Keratinocyte (primary cell): ENCODE measurements at regions not wholly inside any gene's neighbourhood (a gene's known extent, or its start where the extent isn't known, plus 50 kb on each side); places are given as distances from the start of the nearest gene placed in this dataset.

Source experiments
- DNase-seq: peaks from one replicate; pipeline ENCODE4 v3.0.0-alpha.2; 2011; ENCODE audit warnings: low read depth, missing footprints, low spot score
- FAIRE-seq: peaks from 2 replicates; lab custom pipeline; 2011; peaks lifted over from hg19 to GRCh38; lab: Jason Lieb, UNC
- H2AFZ ChIP-seq: 2 replicates; pipeline ENCODE4 v1.6.0; 2012; ENCODE audit warnings: low read length, control low read depth, inconsistent platforms; ENCODE audit not compliant: control insufficient read depth
- H3K27ac ChIP-seq: 2 replicates; pipeline ENCODE4 v1.5.1; 2011; ENCODE audit warnings: low read length; ENCODE audit not compliant: control insufficient read depth, insufficient read depth
- H3K27me3 ChIP-seq: 3 replicates; pipeline ENCODE4 v1.6.0; 2011; ENCODE audit warnings: low read length; ENCODE audit not compliant: control insufficient read depth, insufficient read depth; ENCODE audit errors: extremely low read depth
- H3K36me3 ChIP-seq, 2 experiments: 2 replicates in 1 of 2; 3 replicates in 1 of 2; pipeline ENCODE4 v1.5.1; 2011; ENCODE audit warnings: low read length in 2 of 2, mild to moderate bottlenecking in 1 of 2; ENCODE audit not compliant: control insufficient read depth in 2 of 2, insufficient read depth in 2 of 2; ENCODE audit errors: extremely low read depth in 1 of 2
- H3K4me1 ChIP-seq: 3 replicates; pipeline ENCODE4 v1.5.1; 2011; ENCODE audit warnings: low read length; ENCODE audit not compliant: control insufficient read depth, insufficient read depth; ENCODE audit errors: extremely low read depth
- H3K4me2 ChIP-seq: 3 replicates; pipeline ENCODE4 v1.6.0; 2011; ENCODE audit warnings: low read depth, low read length; ENCODE audit not compliant: control insufficient read depth, insufficient read depth; ENCODE audit errors: extremely low read depth
- H3K4me3 ChIP-seq, 3 experiments: fragments of 200-600 bp in 1 of 3; sonication (generic) in 1 of 3; 2 replicates in 2 of 3; 3 replicates in 1 of 3; pipeline ENCODE4 v1.5.1; 2011 to 2016; ENCODE audit warnings: low read length in 3 of 3, mild to moderate bottlenecking in 3 of 3, control low read depth in 2 of 3, inconsistent platforms in 1 of 3, low read depth in 1 of 3, mixed read lengths in 1 of 3, mixed run types in 1 of 3, moderate library complexity in 1 of 3; ENCODE audit not compliant: control insufficient read depth in 2 of 3, insufficient read depth in 2 of 3; ENCODE audit errors: extremely low read depth in 1 of 3
- H3K79me2 ChIP-seq: 2 replicates; pipeline ENCODE4 v1.6.0; 2012; ENCODE audit warnings: low read length; ENCODE audit not compliant: control insufficient read depth, insufficient read depth
- H3K9ac ChIP-seq: 3 replicates; pipeline ENCODE4 v1.6.0; 2011; ENCODE audit warnings: low read length; ENCODE audit not compliant: control insufficient read depth, insufficient read depth; ENCODE audit errors: extremely low read depth
- H3K9me1 ChIP-seq: 3 replicates; pipeline ENCODE4 v1.6.0; 2011; ENCODE audit warnings: low read length; ENCODE audit not compliant: control insufficient read depth, insufficient read depth; ENCODE audit errors: extremely low read depth
- H3K9me3 ChIP-seq: 2 replicates; pipeline ENCODE4 v1.5.1; 2012; ENCODE audit warnings: low read depth, low read length; ENCODE audit not compliant: control insufficient read depth
- H4K20me1 ChIP-seq: 3 replicates; pipeline ENCODE4 v1.6.0; 2011; ENCODE audit warnings: low read length; ENCODE audit not compliant: control insufficient read depth, insufficient read depth; ENCODE audit errors: extremely low read depth
- EZH2 ChIP-seq: IDR thresholded peaks from one replicate; pipeline ENCODE4 v1.6.1; 2012; ENCODE audit warnings: inconsistent platforms, mild to moderate bottlenecking, low read length, moderate library complexity
- dilution Hi-C: fragments of 300-500 bp; cut with MboI; formaldehyde crosslinking; loops from one replicate; pipeline ENCODE4 v1.7.0; 2020; ENCODE audit warnings: low sequenced_read_pairs; ENCODE audit not compliant: extremely low pct_ligation_motif_present
- TF ChIP-seq, protein P1 (sequence below), 3 experiments: IDR thresholded peaks in 1 of 3; conservative IDR thresholded peaks in 1 of 3; optimal IDR thresholded peaks in 1 of 3; 2 replicates in 2 of 3; 3 replicates in 1 of 3; pipeline versions ENCODE3 to v1.5.1; 2011; ENCODE audit warnings: low read length in 3 of 3, mild to moderate bottlenecking in 3 of 3, moderate library complexity in 2 of 3, control low read depth in 1 of 3, inconsistent platforms in 1 of 3; ENCODE audit not compliant: insufficient read depth in 2 of 3; ENCODE audit errors: extremely low read depth in 1 of 3

- Histone ChIP-seq H3K36me3 (no peaks in the 10 kb centered on the region), H3K79me2 (no peaks in the 10 kb centered on the region), H3K4me1 (no peaks in the 10 kb centered on the region), H3K27ac (no peak overlapping the region), H3K9me1 (no peaks in the 10 kb centered on the region), H3K9ac (no peak overlapping the region), H3K27me3 (no peaks in the 10 kb centered on the region), H3K9me3 (no peaks in the 10 kb centered on the region), H4K20me1 (no peaks in the 10 kb centered on the region), H2AFZ (no peak overlapping the region), H3K4me2 (no peak overlapping the region), H3K4me3 (no peak overlapping the region)
- dilution Hi-C loops: no loop called here
- FAIRE-seq (no peak), DNase-seq (no peak)
- TF ChIP-seq EZH2: no peak
- TF ChIP-seq, protein P1, sequence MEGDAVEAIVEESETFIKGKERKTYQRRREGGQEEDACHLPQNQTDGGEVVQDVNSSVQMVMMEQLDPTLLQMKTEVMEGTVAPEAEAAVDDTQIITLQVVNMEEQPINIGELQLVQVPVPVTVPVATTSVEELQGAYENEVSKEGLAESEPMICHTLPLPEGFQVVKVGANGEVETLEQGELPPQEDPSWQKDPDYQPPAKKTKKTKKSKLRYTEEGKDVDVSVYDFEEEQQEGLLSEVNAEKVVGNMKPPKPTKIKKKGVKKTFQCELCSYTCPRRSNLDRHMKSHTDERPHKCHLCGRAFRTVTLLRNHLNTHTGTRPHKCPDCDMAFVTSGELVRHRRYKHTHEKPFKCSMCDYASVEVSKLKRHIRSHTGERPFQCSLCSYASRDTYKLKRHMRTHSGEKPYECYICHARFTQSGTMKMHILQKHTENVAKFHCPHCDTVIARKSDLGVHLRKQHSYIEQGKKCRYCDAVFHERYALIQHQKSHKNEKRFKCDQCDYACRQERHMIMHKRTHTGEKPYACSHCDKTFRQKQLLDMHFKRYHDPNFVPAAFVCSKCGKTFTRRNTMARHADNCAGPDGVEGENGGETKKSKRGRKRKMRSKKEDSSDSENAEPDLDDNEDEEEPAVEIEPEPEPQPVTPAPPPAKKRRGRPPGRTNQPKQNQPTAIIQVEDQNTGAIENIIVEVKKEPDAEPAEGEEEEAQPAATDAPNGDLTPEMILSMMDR (optimal IDR thresholded peaks at IDR 0.05 in 1 of 3, IDR thresholded peaks at IDR 0.05 in 1 of 3, conservative IDR thresholded peaks at IDR 0.05 in 1 of 3; ENCODE audit: extremely low read depth in 1 of 3, insufficient read depth in 2 of 3, low read length in 3 of 3): no peak
Measured at GRCh38 chr6:78020586-78020985, 367.7 kb downstream of the MEI4 start.

GRCh38 chr6:78025502-78025901 is 372.7 kb downstream of the MEI4 start:
- H3K79me2 ChIP-seq: no peaks in the 10 kb centered on the region
- dilution Hi-C loops: no loop called here
- no peaks in the 10 kb centered on the region for H4K20me1 ChIP-seq

More at GRCh38 chr6:78025502-78025901, 372.7 kb downstream of the MEI4 start:
- H3K4me2 ChIP-seq: no peak overlapping the region
- H3K36me3 ChIP-seq: no peaks in the 10 kb centered on the region
- no peak overlapping the region for H3K4me3 ChIP-seq
- H2AFZ ChIP-seq: no peak overlapping the region
- H3K27ac ChIP-seq: no peak overlapping the region
- no peaks in the 10 kb centered on the region for H3K9me1 ChIP-seq
- TF ChIP-seq, protein P1 (optimal IDR thresholded peaks at IDR 0.05 in 1 of 3, IDR thresholded peaks at IDR 0.05 in 1 of 3, conservative IDR thresholded peaks at IDR 0.05 in 1 of 3; ENCODE audit: extremely low read depth in 1 of 3, insufficient read depth in 2 of 3, low read length in 3 of 3): no peak
- no peaks in the 10 kb centered on the region for H3K9me3 ChIP-seq
- FAIRE-seq: no peak
- no peak overlapping the region for H3K9ac ChIP-seq
- no peak for DNase-seq
- H3K4me1 ChIP-seq: no peaks in the 10 kb centered on the region
- no peaks in the 10 kb centered on the region for H3K27me3 ChIP-seq
